Thyroid gland (tissue), 4 donors: ENCODE measurements at regions not wholly inside any gene's neighbourhood (a gene's known extent, or its start where the extent isn't known, plus 50 kb on each side); places are given as distances from the start of the nearest gene placed in this dataset.

Experiments used
- POLR2A ChIP-seq, 2 donors: fragments of 450-650 bp; IDR thresholded peaks; one replicate each; pipeline ENCODE4 v1.6.1; 2017; ENCODE audit warnings: antibody characterized with exemption in 2 of 2, mild to moderate bottlenecking in 2 of 2, moderate library complexity in 1 of 2
- TF ChIP-seq, protein P1 (sequence below), 6 experiments: fragments of 200-600 bp in 3 of 6; fragments of 450-650 bp in 3 of 6; sonication (generic) in 3 of 6; IDR thresholded peaks; one replicate each; pipeline ENCODE4 v1.5.1; 2016 to 2019; ENCODE audit warnings: antibody characterized with exemption in 6 of 6, mild to moderate bottlenecking in 2 of 6, inconsistent platforms in 1 of 6, moderate library complexity in 1 of 6

GRCh38 chr3:76264911-76265310 lies 479.6 kb upstream of the ZNF717 start:
- TF ChIP-seq, protein P1, sequence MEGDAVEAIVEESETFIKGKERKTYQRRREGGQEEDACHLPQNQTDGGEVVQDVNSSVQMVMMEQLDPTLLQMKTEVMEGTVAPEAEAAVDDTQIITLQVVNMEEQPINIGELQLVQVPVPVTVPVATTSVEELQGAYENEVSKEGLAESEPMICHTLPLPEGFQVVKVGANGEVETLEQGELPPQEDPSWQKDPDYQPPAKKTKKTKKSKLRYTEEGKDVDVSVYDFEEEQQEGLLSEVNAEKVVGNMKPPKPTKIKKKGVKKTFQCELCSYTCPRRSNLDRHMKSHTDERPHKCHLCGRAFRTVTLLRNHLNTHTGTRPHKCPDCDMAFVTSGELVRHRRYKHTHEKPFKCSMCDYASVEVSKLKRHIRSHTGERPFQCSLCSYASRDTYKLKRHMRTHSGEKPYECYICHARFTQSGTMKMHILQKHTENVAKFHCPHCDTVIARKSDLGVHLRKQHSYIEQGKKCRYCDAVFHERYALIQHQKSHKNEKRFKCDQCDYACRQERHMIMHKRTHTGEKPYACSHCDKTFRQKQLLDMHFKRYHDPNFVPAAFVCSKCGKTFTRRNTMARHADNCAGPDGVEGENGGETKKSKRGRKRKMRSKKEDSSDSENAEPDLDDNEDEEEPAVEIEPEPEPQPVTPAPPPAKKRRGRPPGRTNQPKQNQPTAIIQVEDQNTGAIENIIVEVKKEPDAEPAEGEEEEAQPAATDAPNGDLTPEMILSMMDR (IDR thresholded peaks at IDR 0.05) = no peak
- no peak for TF ChIP-seq POLR2A (IDR thresholded peaks at IDR 0.05)
